ENCODE measurements at regions not wholly inside any gene's neighbourhood (a gene's known extent, or its start where the extent isn't known, plus 50 kb on each side); places are given as distances from the start of the nearest gene placed in this dataset.

GRCh38 chr3:117669774-117670173, 960.2 kb downstream of the TUSC7 start:
- TF ChIP-seq EZH2 (IDR thresholded peaks at IDR 0.05; ENCODE audit: insufficient read depth, low read length): no peak
- TF ChIP-seq, protein P1, sequence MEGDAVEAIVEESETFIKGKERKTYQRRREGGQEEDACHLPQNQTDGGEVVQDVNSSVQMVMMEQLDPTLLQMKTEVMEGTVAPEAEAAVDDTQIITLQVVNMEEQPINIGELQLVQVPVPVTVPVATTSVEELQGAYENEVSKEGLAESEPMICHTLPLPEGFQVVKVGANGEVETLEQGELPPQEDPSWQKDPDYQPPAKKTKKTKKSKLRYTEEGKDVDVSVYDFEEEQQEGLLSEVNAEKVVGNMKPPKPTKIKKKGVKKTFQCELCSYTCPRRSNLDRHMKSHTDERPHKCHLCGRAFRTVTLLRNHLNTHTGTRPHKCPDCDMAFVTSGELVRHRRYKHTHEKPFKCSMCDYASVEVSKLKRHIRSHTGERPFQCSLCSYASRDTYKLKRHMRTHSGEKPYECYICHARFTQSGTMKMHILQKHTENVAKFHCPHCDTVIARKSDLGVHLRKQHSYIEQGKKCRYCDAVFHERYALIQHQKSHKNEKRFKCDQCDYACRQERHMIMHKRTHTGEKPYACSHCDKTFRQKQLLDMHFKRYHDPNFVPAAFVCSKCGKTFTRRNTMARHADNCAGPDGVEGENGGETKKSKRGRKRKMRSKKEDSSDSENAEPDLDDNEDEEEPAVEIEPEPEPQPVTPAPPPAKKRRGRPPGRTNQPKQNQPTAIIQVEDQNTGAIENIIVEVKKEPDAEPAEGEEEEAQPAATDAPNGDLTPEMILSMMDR (IDR thresholded peaks at IDR 0.05; ENCODE audit: insufficient read depth, low read depth, low read length): no peak
- DNase-seq (ENCODE audit: low read depth) (no peak), FAIRE-seq (no peak)
- H3K9ac ChIP-seq (ENCODE audit: low read length): no peak overlapping the region
- H3K9me3 ChIP-seq (ENCODE audit: insufficient read depth, low read depth, low read length): no peaks in the 10 kb centered on the region
- peaks cover 3% of the 10 kb centered on the region for H3K27me3 Mint-ChIP-seq (ENCODE audit: low read depth, unreplicated experiment)
- no peak overlapping the region for H2AFZ ChIP-seq (ENCODE audit: low read depth, low read length)
- H3K36me3 ChIP-seq (ENCODE audit: insufficient read depth, low read length): no peaks in the 10 kb centered on the region
- no peak overlapping the region for H3K4me2 ChIP-seq (ENCODE audit: low read length)
- no peak overlapping the region for H3K27ac Mint-ChIP-seq (ENCODE audit: unreplicated experiment)
- H3K79me2 ChIP-seq (ENCODE audit: insufficient read depth, low read length): no peaks in the 10 kb centered on the region
- H3K27ac ChIP-seq (ENCODE audit: low read depth, low read length): no peak overlapping the region
- H3K4me3 ChIP-seq (ENCODE audit: insufficient read depth, low read depth, low read length): no peak overlapping the region
- no peaks in the 10 kb centered on the region for H3K4me1 ChIP-seq (ENCODE audit: insufficient read depth, low read length)
- H3K4me3 Mint-ChIP-seq (ENCODE audit: unreplicated experiment): no peak overlapping the region
- H3K36me3 Mint-ChIP-seq (ENCODE audit: low read depth, unreplicated experiment): no peaks in the 10 kb centered on the region
- no peaks in the 10 kb centered on the region for H3K4me1 Mint-ChIP-seq (ENCODE audit: low read depth, unreplicated experiment)
- no peaks in the 10 kb centered on the region for H4K20me1 ChIP-seq (ENCODE audit: insufficient read depth, low read length)
- no peaks in the 10 kb centered on the region for H3K27me3 ChIP-seq (ENCODE audit: insufficient read depth, low read length)
- peaks cover 2% of the 10 kb centered on the region for H3K9me3 Mint-ChIP-seq (ENCODE audit: unreplicated experiment)

- no peaks in the 10 kb centered on the region for H3K79me2 ChIP-seq (ENCODE audit: insufficient read depth, low read length)
- DNase-seq (ENCODE audit: low read depth): no peak
- Mint-ChIP-seq H3K4me1 (ENCODE audit: low read depth, unreplicated experiment) (no peaks in the 10 kb centered on the region), H3K4me3 (ENCODE audit: unreplicated experiment) (no peak overlapping the region), H3K36me3 (ENCODE audit: low read depth, unreplicated experiment) (no peaks in the 10 kb centered on the region), H3K9me3 (ENCODE audit: unreplicated experiment) (peaks cover 4% of the 10 kb centered on the region), H3K27me3 (ENCODE audit: low read depth, unreplicated experiment) (peaks cover 3% of the 10 kb centered on the region), H3K27ac (ENCODE audit: unreplicated experiment) (no peak overlapping the region)
- no peak overlapping the region for H3K4me2 ChIP-seq (ENCODE audit: low read length)
- no peaks in the 10 kb centered on the region for H3K36me3 ChIP-seq (ENCODE audit: insufficient read depth, low read length)
- no peak for TF ChIP-seq EZH2 (IDR thresholded peaks at IDR 0.05; ENCODE audit: insufficient read depth, low read length)
- TF ChIP-seq, protein P1 (IDR thresholded peaks at IDR 0.05; ENCODE audit: insufficient read depth, low read depth, low read length): no peak
- no peaks in the 10 kb centered on the region for H3K27me3 ChIP-seq (ENCODE audit: insufficient read depth, low read length)
- no peaks in the 10 kb centered on the region for H3K9me3 ChIP-seq (ENCODE audit: insufficient read depth, low read depth, low read length)
- H2AFZ ChIP-seq (ENCODE audit: low read depth, low read length): no peak overlapping the region
- no peaks in the 10 kb centered on the region for H3K4me1 ChIP-seq (ENCODE audit: insufficient read depth, low read length)
- H3K27ac ChIP-seq (ENCODE audit: low read depth, low read length): no peak overlapping the region
- H3K9ac ChIP-seq (ENCODE audit: low read length): no peak overlapping the region
- no peaks in the 10 kb centered on the region for H4K20me1 ChIP-seq (ENCODE audit: insufficient read depth, low read length)
- H3K4me3 ChIP-seq (ENCODE audit: insufficient read depth, low read depth, low read length): no peak overlapping the region
- no peak for FAIRE-seq
Measured at GRCh38 chr3:117671722-117672318, 962.2 kb downstream of the TUSC7 start.

GRCh38 chr3:117674321-117674720, 964.7 kb downstream of the TUSC7 start:
- no peak for FAIRE-seq

More at GRCh38 chr3:117674321-117674720, 964.7 kb downstream of the TUSC7 start:
- TF ChIP-seq, protein P1 (IDR thresholded peaks at IDR 0.05; ENCODE audit: insufficient read depth, low read depth, low read length): no peak
- TF ChIP-seq EZH2 (IDR thresholded peaks at IDR 0.05; ENCODE audit: insufficient read depth, low read length): no peak
- Histone ChIP-seq H2AFZ (ENCODE audit: low read depth, low read length) (no peak overlapping the region), H3K9me3 (ENCODE audit: insufficient read depth, low read depth, low read length) (no peaks in the 10 kb centered on the region), H3K27me3 (ENCODE audit: insufficient read depth, low read length) (no peaks in the 10 kb centered on the region), H3K79me2 (ENCODE audit: insufficient read depth, low read length) (no peaks in the 10 kb centered on the region), H3K4me3 (ENCODE audit: insufficient read depth, low read depth, low read length) (no peak overlapping the region), H3K9ac (ENCODE audit: low read length) (no peak overlapping the region), H3K36me3 (ENCODE audit: insufficient read depth, low read length) (no peaks in the 10 kb centered on the region), H3K4me1 (ENCODE audit: insufficient read depth, low read length) (no peaks in the 10 kb centered on the region), H3K27ac (ENCODE audit: low read depth, low read length) (no peak overlapping the region), H4K20me1 (ENCODE audit: insufficient read depth, low read length) (no peaks in the 10 kb centered on the region), H3K4me2 (ENCODE audit: low read length) (no peak overlapping the region)
- Mint-ChIP-seq H3K4me3 (ENCODE audit: unreplicated experiment) (no peak overlapping the region), H3K27me3 (ENCODE audit: low read depth, unreplicated experiment) (peaks cover 3% of the 10 kb centered on the region), H3K36me3 (ENCODE audit: low read depth, unreplicated experiment) (no peaks in the 10 kb centered on the region), H3K9me3 (ENCODE audit: unreplicated experiment) (peaks cover 4% of the 10 kb centered on the region), H3K4me1 (ENCODE audit: low read depth, unreplicated experiment) (no peaks in the 10 kb centered on the region), H3K27ac (ENCODE audit: unreplicated experiment) (no peak overlapping the region)
- DNase-seq (ENCODE audit: low read depth): peak; percentile 56

Data from astrocyte (in vitro differentiated cells and primary cell).